ENCODE measurements at regions not wholly inside any gene's neighbourhood (a gene's known extent, or its start where the extent isn't known, plus 50 kb on each side); places are given as distances from the start of the nearest gene placed in this dataset.
"Not testable (repeated sequence)": the region's sequence is repeated elsewhere in the genome, so short reads cannot be mapped to it uniquely, and the experiment has no call there.

GRCh38 chr1:100791586-100791985, 72.0 kb downstream of the VCAM1 start:
- intact Hi-C loops (cut with DNase I): no loop called here
- 60% methylated on average over 2 of the region's 2 CpGs for WGBS
- no peaks in the 10 kb centered on the region for H3K27me3 ChIP-seq (ENCODE audit: control insufficient read depth, insufficient read depth)
- H3K9me3 ChIP-seq (ENCODE audit: control insufficient read depth, low read length): no peaks in the 10 kb centered on the region
- ATAC-seq (peak in 1 of 2 donors; percentile 17), DNase-seq (no peak)
- H3K4me3 ChIP-seq (ENCODE audit: low read length): no peak overlapping the region
- peaks cover 2% of the 10 kb centered on the region for H3K4me1 ChIP-seq (ENCODE audit: control insufficient read depth, insufficient read depth, low read length)
- H3K27ac ChIP-seq (ENCODE audit: low read length): no peak overlapping the region

- Histone ChIP-seq H3K4me3 (ENCODE audit: low read length) (no peak overlapping the region), H3K4me1 (ENCODE audit: control insufficient read depth, insufficient read depth, low read length) (peaks cover 2% of the 10 kb centered on the region), H3K27ac (ENCODE audit: low read length) (no peak overlapping the region), H3K9me3 (ENCODE audit: control insufficient read depth, low read length) (no peaks in the 10 kb centered on the region), H3K27me3 (ENCODE audit: control insufficient read depth, insufficient read depth) (no peaks in the 10 kb centered on the region)
- WGBS: 95% methylated on average over 3 of the region's 3 CpGs
- no peak for ATAC-seq
- no peak for DNase-seq
- intact Hi-C loops (cut with DNase I): no loop called here
These were observed 74.1 kb downstream of the VCAM1 start for GRCh38 chr1:100793659-100794058.

GRCh38 chr1:100794748-100795645, 75.5 kb downstream of the VCAM1 start:
- peak in 1 of 2 donors; percentile 69 for ATAC-seq

GRCh38 chr1:100795646-100795985, 76.1 kb downstream of the VCAM1 start:
- intact Hi-C loops (cut with DNase I): no loop called here
- WGBS: 51% methylated on average over 3 of the region's 3 CpGs
- no peaks in the 10 kb centered on the region for H3K27me3 ChIP-seq (ENCODE audit: control insufficient read depth, insufficient read depth)
- no peaks in the 10 kb centered on the region for H3K9me3 ChIP-seq (ENCODE audit: control insufficient read depth, low read length)
- H3K4me1 ChIP-seq (ENCODE audit: control insufficient read depth, insufficient read depth, low read length): peaks cover 2% of the 10 kb centered on the region
- H3K27ac ChIP-seq (ENCODE audit: low read length): no peak overlapping the region
- DNase-seq: no peak
- H3K4me3 ChIP-seq (ENCODE audit: low read length): no peak overlapping the region
- no peak for ATAC-seq

More at GRCh38 chr1:100794748-100795645, 75.5 kb downstream of the VCAM1 start:
- no peak for DNase-seq
- WGBS: 39% methylated on average over 6 of the region's 6 CpGs
- no peaks in the 10 kb centered on the region for H3K9me3 ChIP-seq (ENCODE audit: control insufficient read depth, low read length)
- no peaks in the 10 kb centered on the region for H3K27me3 ChIP-seq (ENCODE audit: control insufficient read depth, insufficient read depth)
- H3K27ac ChIP-seq (ENCODE audit: low read length): no peak overlapping the region
- intact Hi-C loops (cut with DNase I): no loop called here
- peaks cover 2% of the 10 kb centered on the region for H3K4me1 ChIP-seq (ENCODE audit: control insufficient read depth, insufficient read depth, low read length)
- H3K4me3 ChIP-seq (ENCODE audit: low read length): no peak overlapping the region

GRCh38 chr1:100796046-100796445, 76.5 kb downstream of the VCAM1 start:
- no peak for DNase-seq
- no peaks in the 10 kb centered on the region for H3K27me3 ChIP-seq (ENCODE audit: control insufficient read depth, insufficient read depth)
- no peak for ATAC-seq
- intact Hi-C loops (cut with DNase I): no loop called here
- no peak overlapping the region for H3K4me3 ChIP-seq (ENCODE audit: low read length)
- H3K27ac ChIP-seq (ENCODE audit: low read length): no peak overlapping the region
- peaks cover 2% of the 10 kb centered on the region for H3K4me1 ChIP-seq (ENCODE audit: control insufficient read depth, insufficient read depth, low read length)
- no peaks in the 10 kb centered on the region for H3K9me3 ChIP-seq (ENCODE audit: control insufficient read depth, low read length)

- DNase-seq (no peak), ATAC-seq (no peak)
- Histone ChIP-seq H3K27me3 (ENCODE audit: control insufficient read depth, insufficient read depth) (no peaks in the 10 kb centered on the region), H3K9me3 (ENCODE audit: control insufficient read depth, low read length) (no peaks in the 10 kb centered on the region), H3K27ac (ENCODE audit: low read length) (no peak overlapping the region), H3K4me3 (ENCODE audit: low read length) (no peak overlapping the region), H3K4me1 (ENCODE audit: control insufficient read depth, insufficient read depth, low read length) (peaks cover 2% of the 10 kb centered on the region)
- WGBS: 79% methylated on average over 2 of the region's 2 CpGs
- intact Hi-C loops (cut with DNase I): no loop called here
These were observed 80.0 kb downstream of the VCAM1 start for GRCh38 chr1:100799548-100799947.

GRCh38 chr1:100799954-100800612, 80.5 kb downstream of the VCAM1 start:
- no peak for ATAC-seq
- 89% methylated on average over 1 of the region's 1 CpG for WGBS

GRCh38 chr1:100801256-100801655, 81.7 kb downstream of the VCAM1 start:
- ATAC-seq; intact Hi-C loops (cut with DNase I); H3K27ac ChIP-seq (ENCODE audit: low read length); H3K27me3 ChIP-seq (ENCODE audit: control insufficient read depth, insufficient read depth); H3K9me3 ChIP-seq (ENCODE audit: control insufficient read depth, low read length); DNase-seq; H3K4me1 ChIP-seq (ENCODE audit: control insufficient read depth, insufficient read depth, low read length); H3K4me3 ChIP-seq (ENCODE audit: low read length): not testable (repeated sequence)
- WGBS: 96% methylated on average over 4 of the region's 4 CpGs

More at GRCh38 chr1:100799954-100800612, 80.5 kb downstream of the VCAM1 start:
- H3K9me3 ChIP-seq (ENCODE audit: control insufficient read depth, low read length): no peaks in the 10 kb centered on the region
- peaks cover 2% of the 10 kb centered on the region for H3K4me1 ChIP-seq (ENCODE audit: control insufficient read depth, insufficient read depth, low read length)
- H3K4me3 ChIP-seq (ENCODE audit: low read length): no peak overlapping the region
- intact Hi-C loops (cut with DNase I): no loop called here
- no peak overlapping the region for H3K27ac ChIP-seq (ENCODE audit: low read length)
- no peak for DNase-seq
- H3K27me3 ChIP-seq (ENCODE audit: control insufficient read depth, insufficient read depth): no peaks in the 10 kb centered on the region

GRCh38 chr1:100803280-100803679, 83.7 kb downstream of the VCAM1 start:
- intact Hi-C loops (cut with DNase I); H3K27me3 ChIP-seq (ENCODE audit: control insufficient read depth, insufficient read depth); DNase-seq; H3K4me1 ChIP-seq (ENCODE audit: control insufficient read depth, insufficient read depth, low read length); ATAC-seq; H3K9me3 ChIP-seq (ENCODE audit: control insufficient read depth, low read length); H3K27ac ChIP-seq (ENCODE audit: low read length); H3K4me3 ChIP-seq (ENCODE audit: low read length): not testable (repeated sequence)
- WGBS: 87% methylated on average over 4 of the region's 4 CpGs

- intact Hi-C loops (cut with DNase I): no loop called here
- Histone ChIP-seq H3K27me3 (ENCODE audit: control insufficient read depth, insufficient read depth) (no peaks in the 10 kb centered on the region), H3K27ac (ENCODE audit: low read length) (no peak overlapping the region), H3K9me3 (ENCODE audit: control insufficient read depth, low read length) (no peaks in the 10 kb centered on the region), H3K4me3 (ENCODE audit: low read length) (no peak overlapping the region), H3K4me1 (ENCODE audit: control insufficient read depth, insufficient read depth, low read length) (no peaks in the 10 kb centered on the region)
- no peak for DNase-seq
- no peak for ATAC-seq
- WGBS: 67% methylated on average over 2 of the region's 2 CpGs
These were observed 87.1 kb downstream of the VCAM1 start for GRCh38 chr1:100806601-100807000.

GRCh38 chr1:100810360-100810759, 84.3 kb downstream of the EXTL2 start:
- Histone ChIP-seq H3K27ac (ENCODE audit: low read length) (no peak overlapping the region), H3K4me1 (ENCODE audit: control insufficient read depth, insufficient read depth, low read length) (no peaks in the 10 kb centered on the region), H3K4me3 (ENCODE audit: low read length) (no peak overlapping the region), H3K27me3 (ENCODE audit: control insufficient read depth, insufficient read depth) (no peaks in the 10 kb centered on the region), H3K9me3 (ENCODE audit: control insufficient read depth, low read length) (no peaks in the 10 kb centered on the region)
- no peak for DNase-seq
- 66% methylated on average over 4 of the region's 4 CpGs for WGBS
- ATAC-seq: peak; percentile 49 to 75
- intact Hi-C loops (cut with DNase I): no loop called here

Data from right cardiac atrium (tissue), 5 donors.